Central memory CD4-positive, alpha-beta T cell (primary cell): ENCODE measurements at regions not wholly inside any gene's neighbourhood (a gene's known extent, or its start where the extent isn't known, plus 50 kb on each side); places are given as distances from the start of the nearest gene placed in this dataset.
"Not testable (repeated sequence)": the region's sequence is repeated elsewhere in the genome, so short reads cannot be mapped to it uniquely, and the experiment has no call there.

Experiments
- DNase-seq: peaks from one replicate; pipeline ENCODE4 v3.0.0; 2022

DNA sequence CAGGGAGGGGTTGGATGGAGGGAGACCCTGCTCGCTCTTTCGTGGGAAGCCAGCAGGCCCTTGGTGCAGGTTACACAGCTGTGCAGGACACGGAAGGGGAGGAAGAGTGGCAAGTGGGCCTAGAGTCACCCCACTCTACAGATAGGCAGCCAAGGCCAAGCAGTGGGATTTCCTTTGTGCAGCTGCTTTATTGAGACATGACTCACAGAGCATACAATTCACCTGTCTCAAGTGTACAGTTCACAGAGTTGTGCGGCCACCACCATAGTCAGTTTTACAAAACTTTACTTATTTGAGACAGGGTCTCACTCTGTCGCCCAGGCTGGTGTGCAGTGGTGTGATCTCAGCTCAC lies 91.2 kb upstream of the CIBAR2 start:
- DNase-seq: no peak

DNA sequence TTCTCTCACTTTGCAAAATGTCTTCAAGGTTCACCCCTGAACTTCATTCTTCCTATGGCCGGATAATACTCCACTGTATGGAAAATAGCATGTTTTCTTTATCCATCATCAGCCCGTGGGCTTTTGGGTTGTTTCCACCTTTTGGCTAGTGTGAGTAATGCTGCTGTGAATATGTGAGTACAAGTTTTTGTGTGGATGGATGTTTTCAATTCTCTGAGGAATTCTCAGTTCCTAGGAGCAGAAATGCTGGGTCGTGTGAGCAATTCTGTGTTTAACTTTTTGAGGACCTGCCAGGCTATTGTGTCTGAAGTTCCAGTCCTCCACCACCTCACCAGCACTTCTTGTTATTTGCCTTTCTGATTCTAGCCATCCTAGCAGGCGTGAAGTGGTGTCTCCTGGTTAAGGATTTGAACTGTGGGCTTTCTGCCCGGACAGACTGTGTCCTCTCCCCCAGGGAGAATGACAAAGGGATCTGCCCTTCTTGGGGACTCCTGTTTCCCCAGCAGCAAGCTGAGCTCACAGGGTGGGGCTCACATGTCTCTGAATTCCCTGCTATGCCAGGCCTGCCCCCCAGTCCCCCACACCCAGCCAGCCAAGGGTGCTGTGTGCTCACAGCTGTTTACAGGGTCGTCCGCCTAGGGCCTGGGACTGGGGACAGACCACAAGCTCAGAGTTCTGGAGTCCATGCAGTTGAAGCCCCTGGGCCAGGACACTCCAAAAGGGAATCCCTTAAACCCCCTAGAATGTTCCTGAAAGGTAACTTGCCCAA lies 92.2 kb upstream of the CIBAR2 start:
- no peak for DNase-seq

DNA sequence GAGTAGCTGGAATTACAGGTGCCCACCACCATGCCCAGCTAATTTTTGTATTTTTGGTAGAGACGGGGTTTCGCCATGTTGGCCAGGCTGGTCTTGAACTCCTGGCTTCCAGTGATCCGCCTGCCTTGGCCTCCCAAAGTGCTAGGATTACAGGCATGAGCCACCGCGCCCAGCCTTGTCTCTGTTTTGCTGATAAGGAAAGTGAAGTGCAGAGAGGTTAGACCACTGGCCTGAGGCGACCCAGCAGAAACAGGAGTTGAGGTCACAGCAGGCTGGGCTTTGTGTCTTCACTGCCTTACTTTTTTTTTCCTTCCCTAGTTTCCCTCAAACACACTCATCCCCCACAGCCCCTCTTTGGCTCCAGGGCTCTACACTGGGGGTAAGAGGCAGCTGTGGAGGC lies 93.0 kb upstream of the CIBAR2 start:
- DNase-seq: not testable (repeated sequence)

GRCh38 chr16:85205747-85206471 lies 93.6 kb upstream of the CIBAR2 start:
- DNase-seq: no peak

DNA sequence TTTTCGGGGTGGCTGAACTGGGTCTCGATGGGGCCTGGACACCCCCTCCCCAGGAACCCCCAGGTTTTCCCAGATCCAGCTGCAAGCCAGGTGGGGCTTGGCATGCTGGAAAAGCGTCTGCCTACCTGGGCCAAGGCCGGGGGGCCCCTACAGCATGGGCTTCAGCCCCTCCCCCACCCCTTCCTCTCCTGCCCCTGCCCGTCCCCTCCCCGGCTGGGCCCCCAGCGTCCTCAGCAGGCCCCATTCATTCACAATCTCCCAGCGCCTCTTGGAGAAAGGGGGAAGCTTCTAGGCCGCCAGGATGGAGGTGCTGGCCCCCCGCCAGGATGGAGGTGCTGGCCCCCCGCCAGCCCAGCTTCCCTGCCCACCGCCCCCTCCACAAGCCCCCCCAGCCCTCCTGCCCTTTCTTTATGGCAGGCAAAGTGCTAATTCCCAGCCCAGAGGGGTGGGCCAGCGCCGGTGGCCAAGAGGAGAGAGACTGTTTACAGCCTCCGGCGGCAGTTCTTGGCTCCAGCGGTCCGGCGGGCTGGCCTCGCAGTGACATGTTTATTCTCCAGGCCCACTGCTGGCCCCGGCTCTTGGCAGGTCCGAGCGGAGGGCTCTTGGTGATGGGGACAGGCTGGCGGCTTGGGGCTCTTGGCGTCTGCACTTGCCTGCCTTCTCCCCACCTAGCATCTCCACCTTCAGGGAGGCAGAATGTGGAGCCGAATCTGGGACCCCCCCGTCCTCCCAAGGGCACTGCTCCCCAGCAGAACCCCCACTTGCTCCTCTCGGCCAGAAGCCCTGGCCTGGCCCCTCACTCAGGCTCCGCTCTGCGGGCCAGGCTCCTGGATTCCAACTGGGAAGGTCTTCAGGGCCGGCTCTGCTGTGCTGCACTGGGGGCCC lies 94.4 kb upstream of the CIBAR2 start:
- no peak for DNase-seq

- no peak for DNase-seq
Measured at GRCh38 chr16:85207357-85207921, 95.2 kb upstream of the CIBAR2 start.

GRCh38 chr16:85208181-85208580 lies 95.9 kb upstream of the CIBAR2 start:
- DNase-seq: no peak

GRCh38 chr16:85208643-85209520 lies 96.6 kb upstream of the CIBAR2 start:
- no peak for DNase-seq

- no peak for DNase-seq
Measured at GRCh38 chr16:85209526-85210121, 97.4 kb upstream of the CIBAR2 start.

DNA sequence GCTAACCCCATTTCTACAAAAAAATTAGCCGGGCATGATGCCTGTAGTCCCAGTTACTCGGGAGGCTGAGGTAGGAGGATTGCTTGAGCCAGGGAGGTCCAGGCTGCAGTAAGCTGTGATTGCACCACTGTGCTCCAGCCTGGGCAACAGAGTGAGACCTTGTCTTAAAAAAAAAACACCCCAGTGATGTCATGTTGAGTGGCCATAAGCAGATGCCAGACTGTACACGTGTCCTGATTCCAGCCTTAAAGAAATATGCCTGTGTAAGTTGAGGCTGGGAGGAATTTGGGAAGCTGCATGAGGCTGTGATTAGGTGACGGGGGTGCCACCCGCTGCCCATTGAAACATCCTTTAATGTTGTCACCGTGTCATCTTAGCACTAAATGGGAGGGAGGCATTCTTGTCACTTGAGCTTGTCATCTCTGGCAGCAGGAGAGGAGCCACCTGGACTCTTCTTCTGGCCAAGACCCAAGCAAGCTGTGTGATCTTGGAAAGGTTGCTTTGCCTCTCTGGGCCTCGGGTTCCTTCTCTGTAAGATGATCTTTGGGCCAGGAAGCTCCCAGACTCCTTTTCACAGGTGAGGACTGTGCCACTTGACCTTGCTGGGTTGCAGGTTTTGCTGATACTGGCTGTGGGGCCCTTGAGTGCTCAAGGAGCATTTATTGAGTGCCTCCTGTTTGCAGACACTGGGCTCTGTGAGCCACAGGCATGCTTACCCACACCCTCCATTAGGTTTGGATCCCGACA lies 98.3 kb upstream of the CIBAR2 start:
- no peak for DNase-seq

GRCh38 chr16:85211271-85211801 lies 99.1 kb upstream of the CIBAR2 start:
- DNase-seq: no peak

- DNase-seq: no peak
Measured at GRCh38 chr16:85213926-85214675, 101.8 kb upstream of the CIBAR2 start.

DNA sequence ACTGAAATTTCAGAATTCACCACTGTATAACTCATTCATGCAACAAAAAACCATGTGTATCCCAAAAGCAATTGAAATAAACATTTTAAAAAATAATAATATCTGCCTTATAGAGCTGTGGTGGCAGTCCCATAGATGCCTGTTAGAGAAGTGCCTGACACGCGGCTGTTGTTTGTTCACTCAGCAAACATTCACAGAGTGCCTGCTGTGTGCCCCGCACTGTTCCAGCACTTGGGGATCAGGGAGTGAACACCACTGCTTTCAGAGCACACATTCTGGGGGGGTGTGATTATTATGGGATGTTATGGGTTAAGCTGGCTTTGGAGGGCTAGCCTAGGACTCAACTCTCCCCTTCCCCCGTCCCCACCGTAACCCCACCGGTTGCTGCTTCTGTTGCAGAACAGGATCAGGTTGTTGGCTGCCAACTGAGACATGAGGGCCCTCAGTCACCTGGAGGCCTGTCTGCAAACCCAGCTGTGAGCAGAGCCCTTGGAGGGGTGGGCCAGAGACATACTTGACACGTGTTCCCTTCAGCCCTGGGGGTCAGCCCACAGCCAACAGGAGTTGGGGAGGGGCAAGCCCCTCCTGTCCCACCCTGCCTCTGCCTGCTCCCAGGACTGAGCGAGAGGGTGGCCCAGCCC lies 103.3 kb upstream of the CIBAR2 start:
- DNase-seq: no peak

DNA sequence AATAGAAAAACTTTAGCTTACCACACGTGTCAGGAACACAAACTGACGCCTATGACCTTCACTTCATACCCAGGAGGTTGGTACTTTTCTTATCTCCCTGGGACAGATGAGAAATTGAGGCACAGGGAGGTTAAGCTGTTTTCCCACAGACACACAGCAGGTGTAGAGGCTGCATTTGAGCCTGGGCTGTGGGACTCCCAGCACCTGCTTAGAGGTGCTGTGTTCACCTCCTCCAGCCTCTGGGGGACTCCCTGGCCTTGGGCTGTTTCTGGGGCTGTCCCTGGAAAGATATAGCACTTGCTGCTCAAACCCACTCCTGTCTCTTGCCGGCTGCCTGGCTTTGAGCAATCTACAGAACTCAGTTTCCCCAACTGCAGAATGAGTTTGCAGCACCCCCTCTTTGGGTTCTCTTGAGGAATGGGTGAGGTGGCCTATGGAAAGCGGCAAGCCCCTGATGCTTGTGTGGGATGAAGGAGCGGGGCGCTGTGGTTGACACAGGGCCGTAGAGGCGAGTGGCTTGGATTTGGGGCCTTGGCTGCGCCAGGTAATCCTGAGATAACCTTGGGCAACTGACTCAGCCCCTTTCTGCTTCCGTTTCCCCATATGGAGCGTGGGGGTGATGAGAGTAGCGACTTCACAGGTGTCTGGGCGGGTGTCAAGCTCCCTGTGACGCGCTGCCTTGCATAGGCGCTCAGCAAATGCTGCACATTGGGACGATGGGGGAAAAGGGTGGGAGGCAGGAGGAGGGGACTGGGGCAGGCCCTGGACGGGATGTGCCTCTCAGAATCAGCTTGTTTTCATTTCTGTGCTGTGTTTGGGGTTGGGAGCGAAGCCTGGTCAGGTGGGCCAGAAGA lies 104.5 kb upstream of the CIBAR2 start:
- no peak for DNase-seq

GRCh38 chr16:85220125-85220839 lies 108.0 kb upstream of the CIBAR2 start:
- no peak for DNase-seq

GRCh38 chr16:85220964-85221731 lies 108.9 kb upstream of the CIBAR2 start:
- no peak for DNase-seq

DNA sequence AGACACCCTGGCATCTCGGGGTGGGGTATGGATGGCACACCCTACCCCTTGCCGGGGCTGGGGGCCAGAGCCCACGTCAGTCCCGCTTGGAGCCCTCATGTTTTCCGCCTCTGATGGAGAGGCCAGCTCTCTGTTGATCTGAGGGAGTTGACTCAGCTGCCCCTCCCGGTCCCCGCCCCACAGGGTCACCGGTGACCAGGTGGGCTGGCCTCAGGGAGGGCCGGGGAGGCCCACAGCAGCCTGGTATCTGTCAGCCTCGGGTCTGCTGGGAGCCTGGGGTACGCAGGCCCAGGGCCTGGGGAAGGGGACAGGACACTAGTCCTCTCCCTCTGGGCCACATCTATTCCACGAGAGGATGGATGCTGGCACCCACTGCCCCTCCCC lies 109.5 kb upstream of the CIBAR2 start:
- DNase-seq: no peak
